Karpas-422 (cell line): ENCODE measurements at regions not wholly inside any gene's neighbourhood (a gene's known extent, or its start where the extent isn't known, plus 50 kb on each side); places are given as distances from the start of the nearest gene placed in this dataset.

ENCODE experiments used
- DNase-seq: peaks from one replicate; pipeline ENCODE4 v3.0.0-alpha.2; 2015
- H2AFZ ChIP-seq: fragments of 200-600 bp; sonication (generic); 2 replicates; pipeline ENCODE4 v1.6.1; 2014; ENCODE audit warnings: antibody characterized with exemption, low read length, mixed read lengths
- H3K27ac ChIP-seq: fragments of 200-600 bp; sonication (generic); 2 replicates; pipeline ENCODE4 v1.5.1; 2014; ENCODE audit warnings: mild to moderate bottlenecking, low read length, moderate library complexity
- H3K27me3 ChIP-seq: fragments of 200-600 bp; sonication (generic); 2 replicates; pipeline ENCODE4 v1.6.1; 2014; ENCODE audit warnings: low read length, mixed read lengths
- H3K36me3 ChIP-seq: fragments of 200-600 bp; sonication (generic); 2 replicates; pipeline ENCODE4 v1.6.1; 2014; ENCODE audit warnings: low read length, mixed read lengths; ENCODE audit not compliant: insufficient read depth
- H3K4me1 ChIP-seq: fragments of 200-600 bp; sonication (generic); 2 replicates; pipeline ENCODE4 v1.6.1; 2014; ENCODE audit warnings: mild to moderate bottlenecking, low read length, mixed read lengths
- H3K4me2 ChIP-seq: fragments of 200-600 bp; sonication (generic); 2 replicates; pipeline ENCODE4 v1.6.1; 2014; ENCODE audit warnings: low read length, low read depth, mild to moderate bottlenecking; ENCODE audit not compliant: poor library complexity, severe bottlenecking
- H3K4me3 ChIP-seq: fragments of 200-600 bp; sonication (generic); 2 replicates; pipeline ENCODE4 v1.5.1; 2014; ENCODE audit warnings: mild to moderate bottlenecking, antibody characterized with exemption, low read length, mixed read lengths
- H3K79me2 ChIP-seq: fragments of 200-600 bp; sonication (generic); 2 replicates; pipeline ENCODE4 v1.6.1; 2014; ENCODE audit warnings: mild to moderate bottlenecking, low read length, mixed read lengths
- H3K9ac ChIP-seq: fragments of 200-600 bp; sonication (generic); 2 replicates; pipeline ENCODE4 v1.6.0; 2014; ENCODE audit warnings: low read length
- H3K9me2 ChIP-seq: fragments of 200-600 bp; sonication (generic), shearing (Covaris generic); replicated peaks from 2 replicates; pipeline ENCODE4 v1.6.0; 2014; ENCODE audit warnings: mild to moderate bottlenecking, low read length, moderate library complexity; ENCODE audit not compliant: insufficient read depth
- H3K9me3 ChIP-seq: fragments of 300-700, 200-600 bp; sonication (generic); 2 replicates; pipeline ENCODE4 v1.6.1; 2014; ENCODE audit warnings: low read length, mixed read lengths
- H4K20me1 ChIP-seq: fragments of 200-600 bp; sonication (generic); 2 replicates; pipeline ENCODE4 v1.6.1; 2014; ENCODE audit warnings: mild to moderate bottlenecking, antibody characterized with exemption, low read length, low read depth; ENCODE audit not compliant: insufficient read depth

DNA sequence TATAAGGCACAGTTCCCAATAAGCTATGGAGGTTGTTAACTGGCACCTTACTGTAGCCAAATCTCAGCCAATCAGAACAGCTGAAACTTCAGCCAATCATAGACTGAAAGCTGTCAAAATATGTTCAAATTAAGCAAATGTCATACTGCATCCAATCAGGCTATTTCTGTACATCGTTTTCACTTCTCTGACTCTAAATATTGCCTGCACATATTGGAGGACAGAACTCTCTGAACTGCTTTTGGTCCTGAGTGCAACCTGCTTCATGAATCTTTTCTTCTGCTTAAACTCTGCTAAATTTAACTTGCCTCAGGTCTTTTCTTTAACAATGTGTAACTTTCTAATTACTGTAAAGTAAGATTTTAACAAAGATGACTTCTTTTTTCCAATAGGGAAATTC is 1198.9 kb upstream of the PCDH7 start:
- Histone ChIP-seq H3K4me2 (no peak overlapping the region), H3K9me3 (peaks cover 33% of the 10 kb centered on the region), H3K4me1 (no peaks in the 10 kb centered on the region), H3K9me2 (no peaks in the 10 kb centered on the region), H3K36me3 (no peaks in the 10 kb centered on the region), H3K4me3 (no peak overlapping the region), H3K79me2 (no peaks in the 10 kb centered on the region), H3K27me3 (no peaks in the 10 kb centered on the region), H4K20me1 (no peaks in the 10 kb centered on the region), H3K9ac (no peak overlapping the region), H3K27ac (no peak overlapping the region), H2AFZ (no peak overlapping the region)
- no peak for DNase-seq

DNA sequence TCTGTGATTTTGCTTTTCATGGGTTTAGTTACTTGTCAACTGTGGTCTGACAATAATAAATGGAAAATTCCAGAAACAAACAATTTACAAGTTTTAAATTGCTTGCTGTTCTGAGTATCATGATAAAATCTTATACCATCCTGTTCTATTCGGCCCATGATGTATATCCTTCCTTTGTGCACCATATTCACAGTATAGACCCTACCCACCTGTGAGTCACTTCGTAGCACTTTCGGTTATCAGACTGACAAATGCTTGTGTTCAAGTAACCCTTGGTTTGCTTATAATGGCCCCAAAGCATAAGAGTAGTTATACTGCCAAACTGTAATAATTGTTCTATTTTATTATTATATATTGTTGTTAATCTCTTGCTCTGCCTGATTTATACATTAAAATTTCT is 1183.4 kb upstream of the PCDH7 start:
- Histone ChIP-seq H3K4me2 (no peak overlapping the region), H3K27me3 (no peaks in the 10 kb centered on the region), H2AFZ (no peak overlapping the region), H3K9me2 (no peaks in the 10 kb centered on the region), H3K27ac (no peak overlapping the region), H3K79me2 (no peaks in the 10 kb centered on the region), H3K4me1 (no peaks in the 10 kb centered on the region), H3K36me3 (no peaks in the 10 kb centered on the region), H3K9me3 (peaks cover 36% of the 10 kb centered on the region), H3K4me3 (no peak overlapping the region), H4K20me1 (no peaks in the 10 kb centered on the region), H3K9ac (no peak overlapping the region)
- DNase-seq, result no peak

DNA sequence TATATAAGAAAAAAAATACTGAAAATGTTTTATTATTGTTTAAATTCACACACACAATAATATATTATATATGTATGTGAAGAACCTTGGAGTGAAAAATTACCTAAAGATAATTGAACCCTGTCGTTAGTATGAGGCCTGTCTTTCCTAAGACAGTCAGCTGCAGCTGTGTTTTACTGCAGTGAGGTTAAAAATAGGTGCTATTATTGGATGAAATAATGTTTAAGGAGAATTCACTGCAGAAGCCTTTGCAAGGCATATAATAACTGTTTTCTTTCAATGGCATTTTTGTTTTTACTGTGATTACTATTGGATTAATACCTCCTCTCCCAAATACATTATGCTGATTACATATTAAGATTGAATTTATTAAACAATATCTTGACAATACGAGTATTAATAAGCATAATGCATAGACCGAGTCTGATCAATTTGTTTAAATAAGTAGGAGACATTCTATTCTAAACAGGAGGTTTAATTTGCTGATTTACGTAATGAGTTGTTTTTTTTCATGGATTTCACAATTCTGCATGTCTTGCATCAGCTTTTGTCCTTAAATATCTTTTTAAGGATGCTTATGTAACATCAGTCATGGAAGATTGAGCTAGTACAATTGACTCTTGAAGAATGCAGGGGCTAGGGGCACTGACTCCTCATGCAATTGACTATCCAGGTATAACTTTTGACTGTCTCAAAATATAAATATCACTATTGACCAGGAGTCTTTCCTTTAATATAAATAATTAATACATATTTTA is 1181.1 kb upstream of the PCDH7 start:
- H3K4me2 ChIP-seq, result no peak overlapping the region
- H3K27ac ChIP-seq, result no peak overlapping the region
- H3K9ac ChIP-seq, result no peak overlapping the region
- H3K79me2 ChIP-seq, result no peaks in the 10 kb centered on the region
- no peaks in the 10 kb centered on the region for H3K36me3 ChIP-seq
- no peaks in the 10 kb centered on the region for H3K27me3 ChIP-seq
- H3K4me1 ChIP-seq, result no peaks in the 10 kb centered on the region
- H3K9me2 ChIP-seq, result no peaks in the 10 kb centered on the region
- no peak overlapping the region for H2AFZ ChIP-seq
- H3K4me3 ChIP-seq, result no peak overlapping the region
- DNase-seq, result no peak
- peaks cover 40% of the 10 kb centered on the region for H3K9me3 ChIP-seq
- no peaks in the 10 kb centered on the region for H4K20me1 ChIP-seq

DNA sequence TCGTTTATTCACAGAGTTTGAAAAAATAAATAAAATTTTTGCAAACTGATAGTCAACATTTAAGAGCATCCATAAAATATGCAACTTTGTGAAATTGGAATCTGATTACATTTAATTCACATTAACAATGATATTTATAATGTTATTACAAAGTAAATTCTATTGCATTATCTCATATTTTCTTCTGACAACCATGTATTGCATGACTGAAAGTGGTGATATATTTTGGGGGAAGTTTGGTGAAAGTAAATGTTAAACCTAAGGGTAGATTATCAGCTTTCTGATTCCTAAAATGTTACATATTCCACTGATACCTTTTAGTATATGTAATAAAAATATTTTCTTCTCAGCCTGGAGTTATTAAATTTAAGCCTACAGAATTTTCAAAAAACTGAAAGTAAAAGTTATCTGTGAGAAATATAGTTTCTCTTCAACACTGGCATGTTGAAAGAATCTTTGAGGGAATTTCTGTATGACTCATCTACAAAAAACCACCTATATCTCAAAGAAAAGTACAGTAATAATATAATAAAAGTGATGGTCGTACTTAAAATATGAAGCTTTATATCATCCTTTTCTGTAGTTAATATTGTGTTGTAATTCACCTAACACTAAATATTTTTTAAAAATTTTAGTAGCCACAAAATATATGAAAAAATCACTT is 1179.6 kb upstream of the PCDH7 start:
- Histone ChIP-seq H3K9ac (no peak overlapping the region), H3K4me1 (no peaks in the 10 kb centered on the region), H3K9me3 (peaks cover 32% of the 10 kb centered on the region), H2AFZ (no peak overlapping the region), H3K79me2 (no peaks in the 10 kb centered on the region), H3K27me3 (no peaks in the 10 kb centered on the region), H3K4me2 (no peak overlapping the region), H4K20me1 (no peaks in the 10 kb centered on the region), H3K36me3 (no peaks in the 10 kb centered on the region), H3K4me3 (no peak overlapping the region), H3K9me2 (no peaks in the 10 kb centered on the region), H3K27ac (no peak overlapping the region)
- no peak for DNase-seq

DNA sequence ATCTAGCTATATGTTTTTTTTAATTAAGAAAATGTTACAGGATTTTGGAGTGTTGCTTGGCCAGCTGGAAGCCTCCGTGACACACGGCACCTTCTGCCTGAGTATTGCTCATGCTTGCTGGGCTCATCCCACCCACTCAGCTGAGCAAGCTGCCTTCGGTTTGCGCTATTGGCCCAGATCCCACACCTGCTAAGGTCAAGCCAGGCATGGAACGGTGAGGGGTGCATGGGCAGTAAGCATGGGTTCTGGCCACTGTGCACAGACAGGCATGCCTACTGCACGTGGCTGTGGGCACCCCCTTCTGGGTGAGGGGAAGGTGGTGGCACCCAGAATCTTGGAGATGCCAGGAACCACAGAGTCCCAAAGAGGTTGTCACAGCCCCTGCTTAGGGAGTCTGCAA is 1178.4 kb upstream of the PCDH7 start:
- H4K20me1 ChIP-seq, result no peaks in the 10 kb centered on the region
- DNase-seq, result no peak
- no peaks in the 10 kb centered on the region for H3K4me1 ChIP-seq
- no peaks in the 10 kb centered on the region for H3K9me2 ChIP-seq
- no peak overlapping the region for H3K4me2 ChIP-seq
- no peak overlapping the region for H3K27ac ChIP-seq
- no peak overlapping the region for H2AFZ ChIP-seq
- H3K4me3 ChIP-seq, result no peak overlapping the region
- no peak overlapping the region for H3K9ac ChIP-seq
- peaks cover 30% of the 10 kb centered on the region for H3K9me3 ChIP-seq
- H3K27me3 ChIP-seq, result no peaks in the 10 kb centered on the region
- no peaks in the 10 kb centered on the region for H3K36me3 ChIP-seq
- no peaks in the 10 kb centered on the region for H3K79me2 ChIP-seq

DNA sequence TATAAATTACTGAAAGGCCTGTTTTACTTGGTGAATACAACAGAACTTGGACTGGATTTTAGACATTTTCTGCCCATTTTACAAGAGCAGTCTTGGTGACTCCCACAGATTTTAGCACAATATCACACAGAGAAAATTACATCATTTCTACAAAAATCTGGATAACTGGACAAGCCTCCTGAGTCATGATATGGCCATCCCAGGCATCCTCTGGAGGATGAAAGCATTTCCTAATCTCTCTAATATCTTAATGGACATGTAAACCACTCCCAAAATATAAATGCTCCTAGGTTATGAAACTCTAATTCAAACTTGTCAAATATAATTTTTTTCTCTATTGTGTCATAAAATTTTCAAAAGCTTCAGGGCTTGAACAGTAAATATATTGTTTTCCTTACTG is 1170.8 kb upstream of the PCDH7 start:
- Histone ChIP-seq H2AFZ (no peak overlapping the region), H3K4me2 (no peak overlapping the region), H4K20me1 (no peaks in the 10 kb centered on the region), H3K4me1 (no peaks in the 10 kb centered on the region), H3K27ac (no peak overlapping the region), H3K9me2 (no peaks in the 10 kb centered on the region), H3K27me3 (no peaks in the 10 kb centered on the region), H3K4me3 (no peak overlapping the region), H3K9me3 (peaks cover 30% of the 10 kb centered on the region), H3K79me2 (no peaks in the 10 kb centered on the region), H3K9ac (no peak overlapping the region), H3K36me3 (no peaks in the 10 kb centered on the region)
- DNase-seq, result no peak

DNA sequence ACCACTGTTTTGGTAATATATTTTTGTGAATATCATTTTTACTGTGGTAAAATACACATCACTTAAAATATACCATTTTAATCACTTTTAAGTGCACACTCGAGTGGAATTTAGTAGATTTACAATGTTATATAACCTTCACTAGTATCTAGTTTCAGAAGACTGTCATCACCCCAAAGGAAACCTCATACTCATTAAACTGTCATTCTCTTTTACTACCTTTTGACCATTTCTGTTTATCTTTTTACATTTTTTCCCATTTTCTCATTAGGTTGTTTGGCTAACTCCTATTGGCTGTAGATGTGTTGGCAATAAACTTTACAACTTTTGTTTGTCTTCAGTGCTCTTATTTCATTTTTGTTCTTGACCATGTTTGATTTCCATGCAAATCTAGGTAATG is 1168.3 kb upstream of the PCDH7 start:
- Histone ChIP-seq H3K9me2 (no peaks in the 10 kb centered on the region), H3K4me2 (no peak overlapping the region), H3K9me3 (peaks cover 31% of the 10 kb centered on the region; the same call in 1 of the 2 replicates), H3K4me3 (no peak overlapping the region), H3K27me3 (no peaks in the 10 kb centered on the region), H3K9ac (no peak overlapping the region), H3K79me2 (no peaks in the 10 kb centered on the region), H3K4me1 (no peaks in the 10 kb centered on the region), H4K20me1 (no peaks in the 10 kb centered on the region), H3K27ac (no peak overlapping the region), H3K36me3 (no peaks in the 10 kb centered on the region), H2AFZ (no peak overlapping the region)
- no peak for DNase-seq

DNA sequence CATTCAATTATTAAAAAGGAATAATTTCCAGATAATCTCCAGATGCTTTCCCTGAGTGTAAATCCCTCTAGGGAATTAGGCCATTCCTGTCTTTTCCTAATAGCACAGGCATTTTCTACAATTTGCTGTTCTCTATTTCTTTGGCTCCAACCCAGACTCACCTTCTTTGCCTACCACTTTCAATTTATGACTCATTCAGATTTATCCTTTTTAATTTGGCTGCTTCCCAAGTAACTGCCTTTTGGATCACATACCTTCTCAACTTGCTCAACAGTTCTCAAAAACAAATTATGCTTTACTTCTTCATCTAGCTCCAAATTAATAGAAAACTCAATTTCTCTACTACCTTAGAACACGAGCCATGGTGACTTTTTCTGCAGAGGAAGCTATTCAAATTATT is 1166.3 kb upstream of the PCDH7 start:
- Histone ChIP-seq H3K4me2 (no peak overlapping the region), H4K20me1 (no peaks in the 10 kb centered on the region), H3K27me3 (no peaks in the 10 kb centered on the region), H3K9ac (no peak overlapping the region), H3K9me3 (peaks cover 30% of the 10 kb centered on the region; the same call in 1 of the 2 replicates), H3K4me3 (no peak overlapping the region), H3K27ac (no peak overlapping the region), H3K36me3 (no peaks in the 10 kb centered on the region), H3K4me1 (no peaks in the 10 kb centered on the region), H3K9me2 (no peaks in the 10 kb centered on the region), H3K79me2 (no peaks in the 10 kb centered on the region), H2AFZ (no peak overlapping the region)
- DNase-seq, result no peak
